OCI-LY3 (cell line): ENCODE measurements at regions not wholly inside any gene's neighbourhood (a gene's known extent, or its start where the extent isn't known, plus 50 kb on each side); places are given as distances from the start of the nearest gene placed in this dataset.

Source experiments
- H2AFZ ChIP-seq: fragments of 200-600, 300-600 bp; shearing (Covaris generic); 2 replicates; pipeline ENCODE4 v1.6.0; 2014; ENCODE audit warnings: antibody characterized with exemption, low read depth, low read length
- H3K27ac ChIP-seq: fragments of 200-600, 300-600 bp; sonication (generic); 2 replicates; pipeline ENCODE4 v1.5.1; 2014; ENCODE audit warnings: mild to moderate bottlenecking, low read length, moderate library complexity, mixed read lengths
- H3K27me3 ChIP-seq: fragments of 200-600, 300-600 bp; sonication (generic); 2 replicates; pipeline ENCODE4 v1.6.1; 2014; ENCODE audit warnings: low read depth, low read length, mixed read lengths
- H3K36me3 ChIP-seq: fragments of 200-600, 300-600 bp; sonication (generic); replicated peaks from 2 replicates; pipeline ENCODE3; 2014; ENCODE audit warnings: low read depth, low read length, mixed read lengths
- H3K4me1 ChIP-seq: fragments of 300-600, 200-600 bp; sonication (generic); 2 replicates; pipeline ENCODE4 v1.6.1; 2014; ENCODE audit warnings: low read length, mixed read lengths
- H3K4me2 ChIP-seq: fragments of 200-600, 300-600 bp; sonication (generic); 2 replicates; pipeline ENCODE4 v1.6.1; 2014; ENCODE audit warnings: low read length, mixed read lengths
- H3K4me3 ChIP-seq: fragments of 300-600, 200-600 bp; sonication (generic); 2 replicates; pipeline ENCODE4 v1.5.1; 2014; ENCODE audit warnings: antibody characterized with exemption, mild to moderate bottlenecking, low read length, moderate library complexity
- H3K79me2 ChIP-seq: fragments of 300-600, 200-600 bp; shearing (Covaris generic); 2 replicates; pipeline ENCODE4 v1.6.1; 2014; ENCODE audit warnings: mild to moderate bottlenecking, low read length, mixed read lengths
- H3K9ac ChIP-seq: fragments of 300-600, 200-600 bp; shearing (Covaris generic); 2 replicates; pipeline ENCODE4 v1.6.0; 2014; ENCODE audit warnings: mild to moderate bottlenecking, low read length, moderate library complexity
- H3K9me3 ChIP-seq: fragments of 200-600, 300-600 bp; shearing (Covaris generic); 2 replicates; pipeline ENCODE4 v1.6.1; 2014; ENCODE audit warnings: low read length, mixed read lengths; ENCODE audit not compliant: insufficient read depth
- H4K20me1 ChIP-seq: fragments of 200-600, 300-600 bp; sonication (generic); 2 replicates; pipeline ENCODE4 v1.6.1; 2016; ENCODE audit warnings: low read length, mixed read lengths; ENCODE audit not compliant: insufficient read depth
- EZH2phosphoT487 ChIP-seq: fragments of 200-600 bp; shearing (Covaris generic); IDR thresholded peaks from 2 replicates; pipeline ENCODE4 v1.6.1; 2018; ENCODE audit warnings: antibody characterized with exemption, mixed run types, low read depth
- TF ChIP-seq, protein P1 (sequence below): fragments of 200-600, 300-600 bp; sonication (generic); IDR thresholded peaks from 2 replicates; pipeline ENCODE4 v1.5.1; 2014; ENCODE audit warnings: antibody characterized with exemption, low read length, low read depth

DNA sequence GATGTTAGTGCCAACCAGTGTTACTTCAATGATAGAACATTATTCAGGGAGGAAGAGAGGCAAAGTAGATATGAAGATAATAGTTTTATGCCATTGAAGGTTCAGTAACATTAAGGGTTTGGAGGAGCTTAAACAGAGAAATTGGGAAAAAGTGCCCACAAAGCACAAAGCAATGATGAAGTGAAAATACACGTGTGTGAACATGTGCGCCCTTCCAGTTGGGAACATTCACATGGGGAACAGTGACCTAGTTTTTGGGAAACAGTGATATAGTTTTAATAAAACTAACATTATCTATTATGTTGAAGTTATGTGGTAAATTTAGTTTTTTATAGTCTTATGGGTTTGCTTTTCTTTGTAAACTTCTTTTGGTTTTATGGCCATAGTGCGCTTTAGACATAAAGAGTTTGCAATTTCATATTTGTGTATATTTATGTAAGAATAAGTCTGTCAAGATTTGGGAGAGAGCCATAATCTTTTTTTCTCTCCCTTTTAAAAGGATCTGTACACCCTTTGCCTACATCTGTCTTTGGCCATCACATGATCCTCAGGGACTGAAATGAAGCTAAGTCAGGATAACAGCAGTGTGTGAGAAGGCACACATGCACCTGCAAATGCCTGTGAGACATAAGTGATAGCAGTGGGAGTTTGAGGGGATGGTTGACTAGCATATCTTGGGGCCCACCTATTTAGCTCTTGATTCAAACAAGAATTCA is 450.3 kb upstream of the THRB start:
- Histone ChIP-seq H3K9me3 (no peaks in the 10 kb centered on the region), H3K79me2 (no peaks in the 10 kb centered on the region), H3K4me2 (no peak overlapping the region), H3K4me1 (no peaks in the 10 kb centered on the region), H3K27ac (no peak overlapping the region), H3K4me3 (no peak overlapping the region), H4K20me1 (no peaks in the 10 kb centered on the region), H2AFZ (no peak overlapping the region), H3K36me3 (no peaks in the 10 kb centered on the region), H3K9ac (no peak overlapping the region), H3K27me3 (no peaks in the 10 kb centered on the region)
- no peak for TF ChIP-seq EZH2phosphoT487
- TF ChIP-seq, protein P1, sequence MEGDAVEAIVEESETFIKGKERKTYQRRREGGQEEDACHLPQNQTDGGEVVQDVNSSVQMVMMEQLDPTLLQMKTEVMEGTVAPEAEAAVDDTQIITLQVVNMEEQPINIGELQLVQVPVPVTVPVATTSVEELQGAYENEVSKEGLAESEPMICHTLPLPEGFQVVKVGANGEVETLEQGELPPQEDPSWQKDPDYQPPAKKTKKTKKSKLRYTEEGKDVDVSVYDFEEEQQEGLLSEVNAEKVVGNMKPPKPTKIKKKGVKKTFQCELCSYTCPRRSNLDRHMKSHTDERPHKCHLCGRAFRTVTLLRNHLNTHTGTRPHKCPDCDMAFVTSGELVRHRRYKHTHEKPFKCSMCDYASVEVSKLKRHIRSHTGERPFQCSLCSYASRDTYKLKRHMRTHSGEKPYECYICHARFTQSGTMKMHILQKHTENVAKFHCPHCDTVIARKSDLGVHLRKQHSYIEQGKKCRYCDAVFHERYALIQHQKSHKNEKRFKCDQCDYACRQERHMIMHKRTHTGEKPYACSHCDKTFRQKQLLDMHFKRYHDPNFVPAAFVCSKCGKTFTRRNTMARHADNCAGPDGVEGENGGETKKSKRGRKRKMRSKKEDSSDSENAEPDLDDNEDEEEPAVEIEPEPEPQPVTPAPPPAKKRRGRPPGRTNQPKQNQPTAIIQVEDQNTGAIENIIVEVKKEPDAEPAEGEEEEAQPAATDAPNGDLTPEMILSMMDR = no peak

DNA sequence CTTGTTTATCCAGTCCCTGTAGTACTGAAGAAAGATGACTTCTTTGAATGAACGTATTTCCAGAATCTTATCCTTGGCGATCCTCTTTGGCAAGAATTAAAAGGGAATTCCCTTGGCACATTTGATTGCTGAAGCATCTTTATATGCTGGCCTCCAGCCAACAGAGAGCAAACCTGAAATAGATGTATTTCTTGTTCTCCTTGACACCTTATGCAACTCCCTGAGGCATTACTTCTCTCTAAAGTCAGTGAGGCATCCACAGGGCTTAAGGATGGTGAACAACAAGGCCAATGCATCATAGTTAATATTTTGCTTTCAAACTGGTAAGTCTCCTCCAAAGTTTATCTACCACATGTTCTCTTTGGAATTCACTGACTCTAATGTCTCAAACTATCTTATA is 450.9 kb upstream of the THRB start:
- no peaks in the 10 kb centered on the region for H3K27me3 ChIP-seq
- no peak overlapping the region for H3K9ac ChIP-seq
- no peaks in the 10 kb centered on the region for H4K20me1 ChIP-seq
- H2AFZ ChIP-seq = no peak overlapping the region
- no peak overlapping the region for H3K27ac ChIP-seq
- no peak overlapping the region for H3K4me3 ChIP-seq
- no peak overlapping the region for H3K4me2 ChIP-seq
- no peaks in the 10 kb centered on the region for H3K79me2 ChIP-seq
- no peaks in the 10 kb centered on the region for H3K4me1 ChIP-seq
- TF ChIP-seq, protein P1 = no peak
- no peak for TF ChIP-seq EZH2phosphoT487
- H3K9me3 ChIP-seq = no peaks in the 10 kb centered on the region
- H3K36me3 ChIP-seq = no peaks in the 10 kb centered on the region

DNA sequence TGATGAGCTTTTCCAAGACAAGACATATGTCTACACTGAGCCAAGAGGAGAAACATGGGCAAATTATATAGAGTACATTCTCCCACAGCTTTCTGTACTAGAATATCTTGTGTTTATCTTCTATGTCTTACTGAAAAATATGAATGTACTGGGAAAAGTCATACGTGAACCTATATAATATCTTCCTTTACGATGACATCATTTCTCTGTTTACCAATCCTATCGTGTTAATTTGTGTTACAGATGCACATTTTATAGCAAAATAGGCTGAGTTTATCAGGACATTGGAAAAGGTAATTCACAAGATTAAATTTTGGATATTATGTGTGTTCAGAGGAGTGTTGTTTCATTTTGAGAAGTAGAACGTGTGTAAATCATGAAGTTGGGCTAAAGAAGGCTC is 452.5 kb upstream of the THRB start:
- Histone ChIP-seq H3K4me2 (no peak overlapping the region), H3K4me3 (no peak overlapping the region), H3K79me2 (no peaks in the 10 kb centered on the region), H3K27ac (no peak overlapping the region), H3K27me3 (no peaks in the 10 kb centered on the region), H3K36me3 (no peaks in the 10 kb centered on the region), H3K9ac (no peak overlapping the region), H3K9me3 (no peaks in the 10 kb centered on the region), H3K4me1 (no peaks in the 10 kb centered on the region), H2AFZ (no peak overlapping the region), H4K20me1 (no peaks in the 10 kb centered on the region)
- TF ChIP-seq EZH2phosphoT487 = no peak
- TF ChIP-seq, protein P1 = no peak

DNA sequence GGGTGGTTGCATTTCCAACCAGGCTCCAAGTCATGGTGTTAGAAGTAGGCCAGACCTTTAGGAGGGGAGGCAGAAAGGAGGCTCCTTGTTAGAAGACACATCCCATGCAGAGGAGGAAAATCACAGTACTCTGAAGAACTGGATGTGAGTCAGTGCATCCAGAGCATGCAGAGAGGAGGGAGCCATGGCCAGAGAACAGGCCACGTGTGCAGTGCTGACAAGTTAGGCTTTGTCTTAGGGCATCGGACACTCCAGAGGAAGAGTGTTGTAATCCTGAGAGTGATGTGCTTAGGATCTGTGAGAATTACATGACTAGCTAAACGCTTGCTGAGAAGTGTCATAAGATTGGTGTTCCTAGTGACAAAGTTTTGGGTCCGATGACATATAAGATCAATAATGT is 456.5 kb upstream of the THRB start:
- no peaks in the 10 kb centered on the region for H3K79me2 ChIP-seq
- no peaks in the 10 kb centered on the region for H4K20me1 ChIP-seq
- no peak overlapping the region for H2AFZ ChIP-seq
- no peaks in the 10 kb centered on the region for H3K4me1 ChIP-seq
- no peak overlapping the region for H3K27ac ChIP-seq
- no peaks in the 10 kb centered on the region for H3K36me3 ChIP-seq
- TF ChIP-seq, protein P1 = no peak
- TF ChIP-seq EZH2phosphoT487 = no peak
- H3K9ac ChIP-seq = no peak overlapping the region
- peaks cover 10% of the 10 kb centered on the region; the same call in 1 of the 2 replicates for H3K27me3 ChIP-seq
- no peak overlapping the region for H3K4me2 ChIP-seq
- no peak overlapping the region for H3K4me3 ChIP-seq
- H3K9me3 ChIP-seq = no peaks in the 10 kb centered on the region
